GM23338 (cell line): ENCODE measurements at regions not wholly inside any gene's neighbourhood (a gene's known extent, or its start where the extent isn't known, plus 50 kb on each side); places are given as distances from the start of the nearest gene placed in this dataset.

ENCODE experiments used
- ATAC-seq: fragments of 200-7000 bp; cut with Tn5 transposase; 3 replicates; pipeline ENCODE4 v1.9.1; 2020
- DNase-seq: peaks from one replicate; pipeline ENCODE4 v3.0.0-alpha.2; 2015; ENCODE audit warnings: low spot score
- H2AFZ ChIP-seq: fragments of 200-600 bp; sonication (generic); 2 replicates; pipeline ENCODE4 v1.8.0; 2016; ENCODE audit warnings: antibody characterized with exemption, mild to moderate bottlenecking, moderate library complexity
- H3F3A ChIP-seq: fragments of 200-600 bp; sonication (generic); replicated peaks from 2 replicates; pipeline ENCODE4 v1.8.0; 2017; ENCODE audit warnings: antibody characterized with exemption, mixed run types, low read depth
- H3K27ac ChIP-seq: fragments of 200-600 bp; sonication (generic); 2 replicates; pipeline ENCODE4 v1.6.1; 2016; ENCODE audit warnings: low read depth
- H3K27me3 ChIP-seq: fragments of 200-600 bp; sonication (generic); 2 replicates; pipeline ENCODE4 v1.8.0; 2016; ENCODE audit warnings: mild to moderate bottlenecking, mixed run types, moderate library complexity; ENCODE audit not compliant: insufficient read depth
- H3K36me3 ChIP-seq: fragments of 200-600 bp; sonication (generic); 2 replicates; pipeline ENCODE4 v1.8.0; 2016; ENCODE audit warnings: mild to moderate bottlenecking; ENCODE audit not compliant: insufficient read depth
- H3K4me1 ChIP-seq: fragments of 200-600 bp; sonication (generic); 2 replicates; pipeline ENCODE4 v1.8.0; 2016; ENCODE audit warnings: mild to moderate bottlenecking, moderate library complexity; ENCODE audit not compliant: insufficient read depth
- H3K4me2 ChIP-seq: fragments of 200-600 bp; sonication (generic); 2 replicates; pipeline ENCODE4 v1.7.1; 2017; ENCODE audit warnings: mixed run types
- H3K4me3 ChIP-seq: fragments of 200-600 bp; sonication (generic); 2 replicates; pipeline ENCODE4 v1.6.1; 2016; ENCODE audit warnings: mixed run types
- H3K79me2 ChIP-seq: fragments of 200-600 bp; sonication (generic); replicated peaks from 2 replicates; pipeline ENCODE4 v1.8.0; 2017; ENCODE audit warnings: mild to moderate bottlenecking; ENCODE audit not compliant: insufficient read depth
- H3K9me2 ChIP-seq: fragments of 200-600 bp; sonication (generic); 2 replicates; pipeline ENCODE4 v1.8.0; 2017; ENCODE audit not compliant: insufficient read depth
- H4K20me1 ChIP-seq: fragments of 200-600 bp; sonication (generic); replicated peaks from 2 replicates; pipeline ENCODE4 v1.8.0; 2017; ENCODE audit warnings: mild to moderate bottlenecking; ENCODE audit not compliant: insufficient read depth
- H3K27ac Mint-ChIP-seq: 2 replicates; pipeline ENCODE4 v1.8.0; 2020; ENCODE audit warnings: inconsistent platforms, mild to moderate bottlenecking, moderate library complexity, mixed read lengths
- H3K27me3 Mint-ChIP-seq: 3 replicates; pipeline ENCODE4 v1.8.0; 2022; ENCODE audit warnings: low read depth, mild to moderate bottlenecking, moderate library complexity, mixed read lengths, inconsistent platforms; ENCODE audit not compliant: insufficient read depth, poor library complexity
- H3K36me3 Mint-ChIP-seq: 3 replicates; pipeline ENCODE4 v1.8.0; 2021; ENCODE audit warnings: low read depth, mild to moderate bottlenecking, inconsistent platforms, moderate library complexity, mixed read lengths
- H3K4me1 Mint-ChIP-seq: 3 replicates; pipeline ENCODE4 v1.8.0; 2020; ENCODE audit warnings: mild to moderate bottlenecking, inconsistent platforms, mixed read lengths
- H3K4me3 Mint-ChIP-seq: 3 replicates; pipeline ENCODE4 v1.8.0; 2021; ENCODE audit warnings: moderate library complexity, mild to moderate bottlenecking, inconsistent platforms, mixed read lengths
- H3K9me3 Mint-ChIP-seq: 3 replicates; pipeline ENCODE4 v1.8.0; 2020; ENCODE audit warnings: moderate library complexity, mild to moderate bottlenecking, inconsistent platforms, mixed read lengths
- EZH2 ChIP-seq: fragments of 200-600 bp; sonication (generic); IDR thresholded peaks from one replicate; pipeline ENCODE4 v1.8.0; 2017; ENCODE audit warnings: antibody characterized with exemption, mild to moderate bottlenecking, low read depth; ENCODE audit not compliant: unreplicated experiment
- EZH2phosphoT487 ChIP-seq: fragments of 200-600 bp; sonication (generic); IDR thresholded peaks from one replicate; pipeline ENCODE4 v1.8.1; 2018; ENCODE audit warnings: antibody characterized with exemption; ENCODE audit not compliant: unreplicated experiment
- NANOG ChIP-seq: IDR thresholded peaks from 2 replicates; pipeline ENCODE4 v1.6.1; 2016; ENCODE audit warnings: antibody characterized with exemption, borderline replicate concordance
- STAT1 ChIP-seq: IDR thresholded peaks from one replicate; pipeline ENCODE4 v1.6.1; 2016; ENCODE audit warnings: antibody characterized with exemption; ENCODE audit not compliant: unreplicated experiment
- ZNF114 ChIP-seq: fragments of 250-450 bp; sonication (Bioruptor Pico); IDR thresholded peaks from 2 replicates; pipeline ENCODE4 v1.5.0; 2020; ENCODE audit warnings: mild to moderate bottlenecking, moderate library complexity
- ZNF331 ChIP-seq: fragments of 250-450 bp; sonication (Bioruptor Pico); IDR thresholded peaks from 2 replicates; pipeline ENCODE4 v1.5.0; 2020; ENCODE audit warnings: low read depth, mild to moderate bottlenecking, moderate library complexity
- TF ChIP-seq, protein P1 (sequence below), 2 experiments: fragments of 200-600 bp in 1 of 2; sonication (generic) in 1 of 2; conservative IDR thresholded peaks; 2 replicates each; pipeline versions ENCODE4 v1.5.1 to v1.6.1; 2016 to 2017; ENCODE audit warnings: antibody characterized with exemption in 2 of 2, low read depth in 2 of 2, mild to moderate bottlenecking in 2 of 2, moderate library complexity in 1 of 2
- TF ChIP-seq, protein P2 (sequence below): IDR thresholded peaks from one replicate; pipeline ENCODE4 v1.6.1; 2018; ENCODE audit warnings: antibody characterized with exemption; ENCODE audit not compliant: unreplicated experiment
- TF ChIP-seq, protein P3 (sequence below): fragments of 250-450 bp; sonication (Bioruptor Pico); IDR thresholded peaks from 2 replicates; pipeline ENCODE4 v1.5.0; 2020; ENCODE audit warnings: mild to moderate bottlenecking, moderate library complexity
- TF ChIP-seq, protein P4 (sequence below): IDR thresholded peaks from 2 replicates; pipeline ENCODE4 v1.6.1; 2016; ENCODE audit warnings: antibody characterized with exemption

DNA sequence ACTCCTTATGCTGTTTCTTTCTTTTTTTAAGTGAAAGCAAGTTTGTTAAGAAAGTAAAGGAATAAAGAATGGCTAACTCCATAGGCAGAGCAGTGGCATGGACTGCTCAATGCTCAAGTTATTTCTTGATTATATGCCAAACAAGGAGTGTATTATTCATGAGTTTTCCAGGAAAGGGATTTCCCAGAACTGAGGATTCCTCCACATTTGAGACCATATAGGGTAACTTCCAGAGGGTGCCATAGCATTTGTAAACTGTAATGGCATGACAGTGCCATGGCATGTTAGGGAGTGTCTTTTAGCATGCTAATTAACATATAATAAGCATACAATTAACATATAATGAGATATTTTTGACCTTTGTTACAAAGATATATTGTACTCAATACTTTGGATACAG, 1034.5 kb upstream of the PHF14 start (continued):
- TF ChIP-seq EZH2phosphoT487 (no peak), EZH2 (no peak), STAT1 (no peak), ZNF331 (CRISPR knock-in tag) (no peak), NANOG (no peak)
- TF ChIP-seq, protein P1, sequence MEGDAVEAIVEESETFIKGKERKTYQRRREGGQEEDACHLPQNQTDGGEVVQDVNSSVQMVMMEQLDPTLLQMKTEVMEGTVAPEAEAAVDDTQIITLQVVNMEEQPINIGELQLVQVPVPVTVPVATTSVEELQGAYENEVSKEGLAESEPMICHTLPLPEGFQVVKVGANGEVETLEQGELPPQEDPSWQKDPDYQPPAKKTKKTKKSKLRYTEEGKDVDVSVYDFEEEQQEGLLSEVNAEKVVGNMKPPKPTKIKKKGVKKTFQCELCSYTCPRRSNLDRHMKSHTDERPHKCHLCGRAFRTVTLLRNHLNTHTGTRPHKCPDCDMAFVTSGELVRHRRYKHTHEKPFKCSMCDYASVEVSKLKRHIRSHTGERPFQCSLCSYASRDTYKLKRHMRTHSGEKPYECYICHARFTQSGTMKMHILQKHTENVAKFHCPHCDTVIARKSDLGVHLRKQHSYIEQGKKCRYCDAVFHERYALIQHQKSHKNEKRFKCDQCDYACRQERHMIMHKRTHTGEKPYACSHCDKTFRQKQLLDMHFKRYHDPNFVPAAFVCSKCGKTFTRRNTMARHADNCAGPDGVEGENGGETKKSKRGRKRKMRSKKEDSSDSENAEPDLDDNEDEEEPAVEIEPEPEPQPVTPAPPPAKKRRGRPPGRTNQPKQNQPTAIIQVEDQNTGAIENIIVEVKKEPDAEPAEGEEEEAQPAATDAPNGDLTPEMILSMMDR (conservative IDR thresholded peaks at IDR 0.05; ENCODE audit: low read depth in 2 of 2), result no peak
- TF ChIP-seq, protein P2, sequence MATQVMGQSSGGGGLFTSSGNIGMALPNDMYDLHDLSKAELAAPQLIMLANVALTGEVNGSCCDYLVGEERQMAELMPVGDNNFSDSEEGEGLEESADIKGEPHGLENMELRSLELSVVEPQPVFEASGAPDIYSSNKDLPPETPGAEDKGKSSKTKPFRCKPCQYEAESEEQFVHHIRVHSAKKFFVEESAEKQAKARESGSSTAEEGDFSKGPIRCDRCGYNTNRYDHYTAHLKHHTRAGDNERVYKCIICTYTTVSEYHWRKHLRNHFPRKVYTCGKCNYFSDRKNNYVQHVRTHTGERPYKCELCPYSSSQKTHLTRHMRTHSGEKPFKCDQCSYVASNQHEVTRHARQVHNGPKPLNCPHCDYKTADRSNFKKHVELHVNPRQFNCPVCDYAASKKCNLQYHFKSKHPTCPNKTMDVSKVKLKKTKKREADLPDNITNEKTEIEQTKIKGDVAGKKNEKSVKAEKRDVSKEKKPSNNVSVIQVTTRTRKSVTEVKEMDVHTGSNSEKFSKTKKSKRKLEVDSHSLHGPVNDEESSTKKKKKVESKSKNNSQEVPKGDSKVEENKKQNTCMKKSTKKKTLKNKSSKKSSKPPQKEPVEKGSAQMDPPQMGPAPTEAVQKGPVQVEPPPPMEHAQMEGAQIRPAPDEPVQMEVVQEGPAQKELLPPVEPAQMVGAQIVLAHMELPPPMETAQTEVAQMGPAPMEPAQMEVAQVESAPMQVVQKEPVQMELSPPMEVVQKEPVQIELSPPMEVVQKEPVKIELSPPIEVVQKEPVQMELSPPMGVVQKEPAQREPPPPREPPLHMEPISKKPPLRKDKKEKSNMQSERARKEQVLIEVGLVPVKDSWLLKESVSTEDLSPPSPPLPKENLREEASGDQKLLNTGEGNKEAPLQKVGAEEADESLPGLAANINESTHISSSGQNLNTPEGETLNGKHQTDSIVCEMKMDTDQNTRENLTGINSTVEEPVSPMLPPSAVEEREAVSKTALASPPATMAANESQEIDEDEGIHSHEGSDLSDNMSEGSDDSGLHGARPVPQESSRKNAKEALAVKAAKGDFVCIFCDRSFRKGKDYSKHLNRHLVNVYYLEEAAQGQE, result no peak

DNA sequence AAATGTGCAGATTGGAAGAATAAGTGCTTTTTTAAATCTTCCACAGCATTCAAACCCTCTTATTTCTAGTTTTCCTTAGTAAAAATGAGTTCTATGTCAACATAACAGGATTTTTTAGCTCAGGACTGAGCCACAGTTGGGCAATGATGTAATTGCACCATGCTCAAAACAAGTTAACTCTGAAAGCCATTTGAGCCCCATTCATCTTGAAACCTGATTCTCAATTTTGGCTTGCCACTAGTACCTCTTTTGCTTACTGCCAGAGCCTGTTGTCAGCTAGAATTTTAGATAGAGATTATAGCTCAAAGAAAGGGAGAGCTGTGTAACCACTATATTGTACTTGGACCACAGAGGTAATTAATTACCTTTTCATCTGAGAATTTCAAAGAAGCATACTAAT, 1028.5 kb upstream of the PHF14 start:
- H4K20me1 ChIP-seq, result no peaks in the 10 kb centered on the region
- no peaks in the 10 kb centered on the region for H3K36me3 ChIP-seq
- Mint-ChIP-seq H3K4me3 (no peak overlapping the region), H3K36me3 (no peaks in the 10 kb centered on the region), H3K27me3 (peaks cover 2% of the 10 kb centered on the region), H3K9me3 (peaks cover 3% of the 10 kb centered on the region; the same call in 1 of the 3 replicates), H3K27ac (no peak overlapping the region), H3K4me1 (peaks cover 17% of the 10 kb centered on the region; the same call in 2 of the 3 replicates)
- peaks cover 11% of the 10 kb centered on the region; the same call in 1 of the 2 replicates for H3K4me1 ChIP-seq
- DNase-seq (peak; percentile 39), ATAC-seq (peak; percentile 32; the same call in 1 of the 3 replicates)
- no peak overlapping the region for H2AFZ ChIP-seq
- H3K9me2 ChIP-seq, result no peaks in the 10 kb centered on the region
- H3K27me3 ChIP-seq, result no peaks in the 10 kb centered on the region
- no peaks in the 10 kb centered on the region for H3F3A ChIP-seq
- no peaks in the 10 kb centered on the region for H3K79me2 ChIP-seq
- no peak overlapping the region for H3K27ac ChIP-seq
- H3K4me2 ChIP-seq, result no peak overlapping the region
- H3K4me3 ChIP-seq, result no peak overlapping the region
- TF ChIP-seq ZNF114 (CRISPR knock-in tag), result no peak
- no peak for TF ChIP-seq ZNF331 (CRISPR knock-in tag)
- TF ChIP-seq, protein P3, sequence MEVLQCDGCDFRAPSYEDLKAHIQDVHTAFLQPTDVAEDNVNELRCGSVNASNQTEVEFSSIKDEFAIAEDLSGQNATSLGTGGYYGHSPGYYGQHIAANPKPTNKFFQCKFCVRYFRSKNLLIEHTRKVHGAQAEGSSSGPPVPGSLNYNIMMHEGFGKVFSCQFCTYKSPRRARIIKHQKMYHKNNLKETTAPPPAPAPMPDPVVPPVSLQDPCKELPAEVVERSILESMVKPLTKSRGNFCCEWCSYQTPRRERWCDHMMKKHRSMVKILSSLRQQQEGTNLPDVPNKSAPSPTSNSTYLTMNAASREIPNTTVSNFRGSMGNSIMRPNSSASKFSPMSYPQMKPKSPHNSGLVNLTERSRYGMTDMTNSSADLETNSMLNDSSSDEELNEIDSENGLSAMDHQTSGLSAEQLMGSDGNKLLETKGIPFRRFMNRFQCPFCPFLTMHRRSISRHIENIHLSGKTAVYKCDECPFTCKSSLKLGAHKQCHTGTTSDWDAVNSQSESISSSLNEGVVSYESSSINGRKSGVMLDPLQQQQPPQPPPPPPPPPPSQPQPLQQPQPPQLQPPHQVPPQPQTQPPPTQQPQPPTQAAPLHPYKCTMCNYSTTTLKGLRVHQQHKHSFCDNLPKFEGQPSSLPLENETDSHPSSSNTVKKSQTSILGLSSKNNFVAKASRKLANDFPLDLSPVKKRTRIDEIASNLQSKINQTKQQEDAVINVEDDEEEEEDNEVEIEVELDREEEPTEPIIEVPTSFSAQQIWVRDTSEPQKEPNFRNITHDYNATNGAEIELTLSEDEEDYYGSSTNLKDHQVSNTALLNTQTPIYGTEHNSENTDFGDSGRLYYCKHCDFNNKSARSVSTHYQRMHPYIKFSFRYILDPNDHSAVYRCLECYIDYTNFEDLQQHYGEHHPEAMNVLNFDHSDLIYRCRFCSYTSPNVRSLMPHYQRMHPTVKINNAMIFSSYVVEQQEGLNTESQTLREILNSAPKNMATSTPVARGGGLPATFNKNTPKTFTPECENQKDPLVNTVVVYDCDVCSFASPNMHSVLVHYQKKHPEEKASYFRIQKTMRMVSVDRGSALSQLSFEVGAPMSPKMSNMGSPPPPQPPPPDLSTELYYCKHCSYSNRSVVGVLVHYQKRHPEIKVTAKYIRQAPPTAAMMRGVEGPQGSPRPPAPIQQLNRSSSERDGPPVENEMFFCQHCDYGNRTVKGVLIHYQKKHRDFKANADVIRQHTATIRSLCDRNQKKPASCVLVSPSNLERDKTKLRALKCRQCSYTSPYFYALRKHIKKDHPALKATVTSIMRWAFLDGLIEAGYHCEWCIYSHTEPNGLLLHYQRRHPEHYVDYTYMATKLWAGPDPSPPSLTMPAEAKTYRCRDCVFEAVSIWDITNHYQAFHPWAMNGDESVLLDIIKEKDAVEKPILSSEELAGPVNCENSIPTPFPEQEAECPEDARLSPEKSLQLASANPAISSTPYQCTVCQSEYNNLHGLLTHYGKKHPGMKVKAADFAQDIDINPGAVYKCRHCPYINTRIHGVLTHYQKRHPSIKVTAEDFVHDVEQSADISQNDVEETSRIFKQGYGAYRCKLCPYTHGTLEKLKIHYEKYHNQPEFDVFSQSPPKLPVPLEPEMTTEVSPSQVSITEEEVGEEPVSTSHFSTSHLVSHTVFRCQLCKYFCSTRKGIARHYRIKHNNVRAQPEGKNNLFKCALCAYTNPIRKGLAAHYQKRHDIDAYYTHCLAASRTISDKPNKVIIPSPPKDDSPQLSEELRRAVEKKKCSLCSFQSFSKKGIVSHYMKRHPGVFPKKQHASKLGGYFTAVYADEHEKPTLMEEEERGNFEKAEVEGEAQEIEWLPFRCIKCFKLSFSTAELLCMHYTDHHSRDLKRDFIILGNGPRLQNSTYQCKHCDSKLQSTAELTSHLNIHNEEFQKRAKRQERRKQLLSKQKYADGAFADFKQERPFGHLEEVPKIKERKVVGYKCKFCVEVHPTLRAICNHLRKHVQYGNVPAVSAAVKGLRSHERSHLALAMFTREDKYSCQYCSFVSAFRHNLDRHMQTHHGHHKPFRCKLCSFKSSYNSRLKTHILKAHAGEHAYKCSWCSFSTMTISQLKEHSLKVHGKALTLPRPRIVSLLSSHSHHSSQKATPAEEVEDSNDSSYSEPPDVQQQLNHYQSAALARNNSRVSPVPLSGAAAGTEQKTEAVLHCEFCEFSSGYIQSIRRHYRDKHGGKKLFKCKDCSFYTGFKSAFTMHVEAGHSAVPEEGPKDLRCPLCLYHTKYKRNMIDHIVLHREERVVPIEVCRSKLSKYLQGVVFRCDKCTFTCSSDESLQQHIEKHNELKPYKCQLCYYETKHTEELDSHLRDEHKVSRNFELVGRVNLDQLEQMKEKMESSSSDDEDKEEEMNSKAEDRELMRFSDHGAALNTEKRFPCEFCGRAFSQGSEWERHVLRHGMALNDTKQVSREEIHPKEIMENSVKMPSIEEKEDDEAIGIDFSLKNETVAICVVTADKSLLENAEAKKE, result no peak
- TF ChIP-seq, protein P4, sequence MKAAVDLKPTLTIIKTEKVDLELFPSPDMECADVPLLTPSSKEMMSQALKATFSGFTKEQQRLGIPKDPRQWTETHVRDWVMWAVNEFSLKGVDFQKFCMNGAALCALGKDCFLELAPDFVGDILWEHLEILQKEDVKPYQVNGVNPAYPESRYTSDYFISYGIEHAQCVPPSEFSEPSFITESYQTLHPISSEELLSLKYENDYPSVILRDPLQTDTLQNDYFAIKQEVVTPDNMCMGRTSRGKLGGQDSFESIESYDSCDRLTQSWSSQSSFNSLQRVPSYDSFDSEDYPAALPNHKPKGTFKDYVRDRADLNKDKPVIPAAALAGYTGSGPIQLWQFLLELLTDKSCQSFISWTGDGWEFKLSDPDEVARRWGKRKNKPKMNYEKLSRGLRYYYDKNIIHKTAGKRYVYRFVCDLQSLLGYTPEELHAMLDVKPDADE, result no peak
- TF ChIP-seq, protein P1 (conservative IDR thresholded peaks at IDR 0.05; ENCODE audit: low read depth in 2 of 2), result no peak
- TF ChIP-seq EZH2, result no peak
